H1 (cell line): ENCODE measurements at regions not wholly inside any gene's neighbourhood (a gene's known extent, or its start where the extent isn't known, plus 50 kb on each side); places are given as distances from the start of the nearest gene placed in this dataset.

Experiments
- CTCF ChIA-PET: fragments of 300-600 bp; sonication (Branson Sonifier 250); formaldehyde crosslinking; loops from one replicate; lab custom pipeline; 2021; ENCODE audit not compliant: partially characterized antibody; lab: Charles Lee
- POLR2A ChIA-PET: fragments of 300-600 bp; sonication (Branson Sonifier 250); formaldehyde crosslinking; loops from one replicate; lab custom pipeline; 2021; ENCODE audit warnings: inconsistent platforms; ENCODE audit not compliant: partially characterized antibody; lab: Charles Lee
- DNase-seq, 2 experiments: peaks; one replicate each; pipeline versions ENCODE4 v3.0.0 to v3.0.0-alpha.2; 2010 to 2022; ENCODE audit warnings: low spot score in 2 of 2, low read depth in 1 of 2, mixed read lengths in 1 of 2
- FAIRE-seq: peaks from 2 replicates; lab custom pipeline; 2011; peaks lifted over from hg19 to GRCh38; lab: Jason Lieb, UNC
- H2AFZ ChIP-seq: 2 replicates; pipeline ENCODE4 v1.8.1; 2012; ENCODE audit warnings: low read length, inconsistent platforms
- H2AK5ac ChIP-seq: 2 replicates; pipeline ENCODE4 v1.6.1; 2013; ENCODE audit warnings: low read depth, low read length
- H2BK120ac ChIP-seq: replicated peaks from 2 replicates; pipeline ENCODE3; 2013; ENCODE audit warnings: low read depth, low read length, inconsistent platforms
- H2BK12ac ChIP-seq: 2 replicates; pipeline ENCODE4 v1.6.1; 2013; ENCODE audit warnings: low read depth, low read length
- H2BK15ac ChIP-seq: 2 replicates; pipeline ENCODE4 v1.6.1; 2013; ENCODE audit warnings: low read length
- H2BK20ac ChIP-seq: 2 replicates; pipeline ENCODE4 v1.6.1; 2013; ENCODE audit warnings: low read length
- H2BK5ac ChIP-seq: 2 replicates; pipeline ENCODE4 v1.6.1; 2013; ENCODE audit warnings: low read depth, low read length
- H3K14ac ChIP-seq: 2 replicates; pipeline ENCODE4 v1.6.1; 2013; ENCODE audit warnings: inconsistent platforms; ENCODE audit not compliant: insufficient read length
- H3K18ac ChIP-seq: 2 replicates; pipeline ENCODE4 v1.6.1; 2013; ENCODE audit warnings: low read length; ENCODE audit errors: extremely low read depth
- H3K23ac ChIP-seq: 2 replicates; pipeline ENCODE4 v1.6.1; 2013; ENCODE audit warnings: inconsistent platforms; ENCODE audit not compliant: insufficient read length
- H3K23me2 ChIP-seq: 2 replicates; pipeline ENCODE4 v1.6.1; 2013; ENCODE audit warnings: low read depth, low read length
- H3K27ac ChIP-seq: 2 replicates; pipeline ENCODE4 v1.6.1; 2011; ENCODE audit warnings: low read depth, low read length, inconsistent platforms
- H3K27me3 ChIP-seq, 4 experiments: replicated peaks in 1 of 4; 1 replicate in 1 of 4; 2 replicates in 3 of 4; pipeline versions ENCODE4 v1.6.1 to v1.8.1; 2011 to 2013; ENCODE audit warnings: low read length in 3 of 4, mild to moderate bottlenecking in 3 of 4, inconsistent platforms in 2 of 4, mixed read lengths in 2 of 4, moderate library complexity in 1 of 4; ENCODE audit not compliant: control insufficient read depth in 3 of 4, insufficient read depth in 3 of 4; ENCODE audit errors: extremely low read depth in 1 of 4
- H3K36me3 ChIP-seq, 4 experiments: 2 replicates each; pipeline versions ENCODE4 v1.6.1 to v1.8.1; 2011 to 2013; ENCODE audit warnings: mild to moderate bottlenecking in 4 of 4, low read length in 3 of 4, moderate library complexity in 2 of 4, control low read depth in 1 of 4, inconsistent platforms in 1 of 4; ENCODE audit not compliant: insufficient read depth in 4 of 4, control insufficient read depth in 2 of 4
- H3K4ac ChIP-seq: replicated peaks from 2 replicates; pipeline ENCODE3; 2013; ENCODE audit warnings: low read length, low read depth, mixed read lengths, inconsistent platforms; ENCODE audit not compliant: insufficient read length
- H3K4me1 ChIP-seq, 4 experiments: replicated peaks in 1 of 4; 1 replicate in 1 of 4; 2 replicates in 3 of 4; pipeline versions ENCODE4 v1.6.1 to v1.8.1; 2011 to 2013; ENCODE audit warnings: low read length in 3 of 4, inconsistent platforms in 2 of 4, mixed read lengths in 1 of 4; ENCODE audit not compliant: insufficient read depth in 4 of 4, control insufficient read depth in 3 of 4
- H3K4me2 ChIP-seq, 2 experiments: 2 replicates each; pipeline versions ENCODE4 v1.6.1 to v1.8.1; 2011 to 2013; ENCODE audit warnings: low read depth in 2 of 2, low read length in 2 of 2, control low read depth in 1 of 2, inconsistent platforms in 1 of 2, mild to moderate bottlenecking in 1 of 2; ENCODE audit not compliant: insufficient read depth in 1 of 2
- H3K4me3 ChIP-seq, 4 experiments: fragments of 200-600, 300-600 bp in 1 of 4; sonication (generic), shearing (Covaris generic), sonication (Bioruptor Twin) in 1 of 4; 2 replicates each; pipeline versions ENCODE4 v1.5.1 to v1.8.1; 2011 to 2016; ENCODE audit warnings: low read length in 4 of 4, low read depth in 3 of 4, control low read depth in 2 of 4, inconsistent platforms in 2 of 4, mild to moderate bottlenecking in 2 of 4, mixed read lengths in 1 of 4, moderate library complexity in 1 of 4; ENCODE audit not compliant: insufficient read depth in 2 of 4; ENCODE audit errors: extremely low read depth in 1 of 4
- H3K56ac ChIP-seq: replicated peaks from 2 replicates; pipeline ENCODE3; 2013; ENCODE audit warnings: low read depth, mild to moderate bottlenecking, mixed read lengths, low read length, inconsistent platforms; ENCODE audit not compliant: insufficient read length
- H3K79me1 ChIP-seq: 2 replicates; pipeline ENCODE4 v1.6.1; 2013; ENCODE audit warnings: low read depth, low read length, control low read depth
- H3K79me2 ChIP-seq, 2 experiments: 2 replicates each; pipeline versions ENCODE4 v1.6.1 to v1.8.1; 2012 to 2013; ENCODE audit warnings: low read length in 2 of 2, mild to moderate bottlenecking in 2 of 2, inconsistent platforms in 1 of 2; ENCODE audit not compliant: insufficient read depth in 2 of 2, control insufficient read depth in 1 of 2
- H3K9ac ChIP-seq, 4 experiments: replicated peaks in 1 of 4; 1 replicate in 1 of 4; 2 replicates in 3 of 4; pipeline versions ENCODE4 v1.6.1 to v1.8.1; 2011 to 2013; ENCODE audit warnings: low read depth in 3 of 4, low read length in 3 of 4, control low read depth in 2 of 4, mild to moderate bottlenecking in 2 of 4, moderate library complexity in 2 of 4, inconsistent platforms in 1 of 4; ENCODE audit errors: extremely low read depth in 1 of 4
- H3K9me3 ChIP-seq, 2 experiments: 2 replicates each; pipeline versions ENCODE4 v1.6.1 to v1.8.1; 2012 to 2013; ENCODE audit warnings: mild to moderate bottlenecking in 2 of 2, moderate library complexity in 2 of 2, control low read depth in 1 of 2, inconsistent platforms in 1 of 2, low read depth in 1 of 2, low read length in 1 of 2, mixed read lengths in 1 of 2; ENCODE audit not compliant: insufficient read depth in 2 of 2
- H4K20me1 ChIP-seq, 2 experiments: replicated peaks in 1 of 2; 2 replicates each; pipeline versions ENCODE3 to v1.8.1; 2011 to 2013; ENCODE audit warnings: inconsistent platforms in 2 of 2, low read length in 2 of 2, mild to moderate bottlenecking in 1 of 2; ENCODE audit not compliant: insufficient read depth in 2 of 2, control insufficient read depth in 1 of 2
- H4K5ac ChIP-seq: 2 replicates; pipeline ENCODE4 v1.6.1; 2013; ENCODE audit warnings: low read length, low read depth, mixed read lengths, inconsistent platforms; ENCODE audit not compliant: insufficient read length
- H4K8ac ChIP-seq: 2 replicates; pipeline ENCODE4 v1.8.0; 2013; ENCODE audit warnings: mild to moderate bottlenecking, moderate library complexity, low read length, inconsistent platforms; ENCODE audit not compliant: insufficient read depth; ENCODE audit errors: extremely low read depth
- H4K91ac ChIP-seq: replicated peaks from 2 replicates; pipeline ENCODE3; 2013; ENCODE audit warnings: low read length, mixed read lengths, inconsistent platforms; ENCODE audit not compliant: insufficient read length
- BACH1 ChIP-seq: IDR thresholded peaks from 2 replicates; pipeline ENCODE4 v1.6.1; 2012; ENCODE audit warnings: low read length, improper control_type of control experiment
- BCL11A ChIP-seq, 2 experiments: IDR thresholded peaks; one replicate each; pipeline ENCODE4 v1.6.1; 2011; ENCODE audit warnings: low read depth in 2 of 2, low read length in 2 of 2, mild to moderate bottlenecking in 2 of 2
- CBX8 ChIP-seq: fragments of 300-800, 300-1000 bp; sonication (generic); IDR thresholded peaks from 2 replicates; pipeline ENCODE4 v1.7.1; 2016; ENCODE audit warnings: low read depth, low read length, borderline replicate concordance
- CHD1 ChIP-seq: IDR thresholded peaks from 2 replicates; pipeline ENCODE4 v1.6.1; 2012; ENCODE audit warnings: low read depth, low read length, improper control_type of control experiment
- HDAC6 ChIP-seq: IDR thresholded peaks from one replicate; pipeline ENCODE4 v1.7.1; 2012; ENCODE audit warnings: low read depth, mild to moderate bottlenecking, inconsistent platforms, low read length, moderate library complexity
- JUND ChIP-seq: IDR thresholded peaks from 2 replicates; pipeline ENCODE4 v1.6.1; 2011; ENCODE audit warnings: mild to moderate bottlenecking, improper control_type of control experiment, low read length
- POLR2AphosphoS5 ChIP-seq: IDR thresholded peaks from 2 replicates; pipeline ENCODE4 v1.6.1; 2011; ENCODE audit warnings: low read depth, low read length
- RFX5 ChIP-seq: IDR thresholded peaks from 2 replicates; pipeline ENCODE4 v1.6.1; 2011; ENCODE audit warnings: low read depth, low read length, improper control_type of control experiment, borderline replicate concordance
- RNF2 ChIP-seq: fragments of 200-900, 300-1000 bp; sonication (generic); IDR thresholded peaks from 2 replicates; pipeline ENCODE4 v1.7.1; 2016; ENCODE audit warnings: borderline replicate concordance, low read depth, mild to moderate bottlenecking, antibody characterized with exemption, low read length; ENCODE audit not compliant: poor library complexity, severe bottlenecking; ENCODE audit errors: missing control alignments
- RXRA ChIP-seq: IDR thresholded peaks from 2 replicates; pipeline ENCODE4 v1.6.1; 2011; ENCODE audit warnings: low read depth, mild to moderate bottlenecking, low read length, moderate library complexity; ENCODE audit not compliant: insufficient read depth
- SIRT6 ChIP-seq: IDR thresholded peaks from one replicate; pipeline ENCODE4 v1.7.1; 2012; ENCODE audit warnings: low read length, inconsistent platforms
- SP1 ChIP-seq: IDR thresholded peaks from 2 replicates; pipeline ENCODE4 v1.6.1; 2011; ENCODE audit warnings: low read depth, low read length
- SP4 ChIP-seq: IDR thresholded peaks from 2 replicates; pipeline ENCODE4 v1.6.1; 2012; ENCODE audit warnings: low read length, inconsistent platforms
- TBP ChIP-seq: IDR thresholded peaks from 2 replicates; pipeline ENCODE4 v1.6.1; 2011; ENCODE audit warnings: low read depth, low read length, improper control_type of control experiment
- TEAD4 ChIP-seq: IDR thresholded peaks from 2 replicates; pipeline ENCODE4 v1.6.1; 2012; ENCODE audit warnings: low read depth, low read length, inconsistent platforms, mixed read lengths
- WGBS, 2 experiments: shearing (Covaris generic) in 1 of 2; methylation state at CpG; one replicate each; pipeline versions ENCODE4 v1.1.6 to v1.1.7; 2013 to 2015; ENCODE audit warnings: low lambda C conversion rate in 2 of 2, mixed read lengths in 2 of 2, inconsistent platforms in 1 of 2, low coverage in 1 of 2, missing lambda C conversion rate in 1 of 2; ENCODE audit not compliant: insufficient replicate concordance in 2 of 2, insufficient coverage in 1 of 2, insufficient read length in 1 of 2; ENCODE audit errors: extremely low coverage in 1 of 2, missing lambda C conversion rate in 1 of 2; 5-methylcytosine and 5-hydroxymethylcytosine counted together

- no peak overlapping the region for H2AFZ ChIP-seq
- 91% methylated on average over 6 of the region's 6 CpGs; no CpG with 5 or more reads in 1 of the 2 experiments for WGBS, 2 experiments
- H2BK20ac ChIP-seq = no peak overlapping the region
- H3K79me2 ChIP-seq = no peaks in the 10 kb centered on the region
- no peak overlapping the region for H2BK12ac ChIP-seq
- H3K36me3 ChIP-seq = no peaks in the 10 kb centered on the region
- H3K18ac ChIP-seq = no peak overlapping the region
- FAIRE-seq (no peak), DNase-seq (no peak)
- no peaks in the 10 kb centered on the region; a peak in 1 of 7 replicates for H3K27me3 ChIP-seq
- no peak overlapping the region for H3K56ac ChIP-seq
- no peaks in the 10 kb centered on the region for H3K79me1 ChIP-seq
- no peak overlapping the region for H3K27ac ChIP-seq
- ChIA-PET POLR2A (interaction anchor here (0.7 to 1.2 kb wide), 2 partner anchors 12 to 108 kb away, joined by 3 read pairs; no protein-coding TSS in a partner anchor), CTCF (interaction anchor here (0.6 to 2.9 kb wide), 42 partner anchors 9 to 1142 kb away, joined by 3 to 23 read pairs (median 4); no protein-coding TSS in a partner anchor)
- 0 out of 2 replicates have a peak overlapping the region, but pooled peaks have one; percentile 50 for H2BK15ac ChIP-seq
- H3K23ac ChIP-seq = no peak overlapping the region
- H3K4me2 ChIP-seq = no peak overlapping the region
- H2AK5ac ChIP-seq = no peak overlapping the region
- no peaks in the 10 kb centered on the region for H3K4me1 ChIP-seq
- H4K8ac ChIP-seq = no peak overlapping the region
- no peak overlapping the region for H2BK5ac ChIP-seq
- H4K20me1 ChIP-seq = no peaks in the 10 kb centered on the region
- no peak for TF ChIP-seq RNF2
- TF ChIP-seq SIRT6 = no peak
- TF ChIP-seq JUND = no peak
- no peak for TF ChIP-seq TBP
- no peak for TF ChIP-seq CBX8
- no peak for TF ChIP-seq SP1
- TF ChIP-seq HDAC6 = no peak
- no peak for TF ChIP-seq RXRA
- TF ChIP-seq TEAD4 = no peak
- no peak for TF ChIP-seq RFX5
- no peak for TF ChIP-seq SP4
- no peak for TF ChIP-seq CHD1
- TF ChIP-seq BACH1 = no peak
- TF ChIP-seq BCL11A (IDR thresholded peaks at IDR 0.05; ENCODE audit: low read depth in 2 of 2, low read length in 2 of 2) = no peak
- TF ChIP-seq POLR2AphosphoS5 = no peak
- no peak overlapping the region for H4K5ac ChIP-seq
- H3K23me2 ChIP-seq = no peaks in the 10 kb centered on the region; the same call in 1 of the 2 replicates
- H4K91ac ChIP-seq = no peak overlapping the region
- H3K14ac ChIP-seq = no peak overlapping the region
- no peak overlapping the region for H3K4me3 ChIP-seq
- H3K9me3 ChIP-seq = no peaks in the 10 kb centered on the region
- no peak overlapping the region for H3K9ac ChIP-seq
- no peak overlapping the region for H2BK120ac ChIP-seq
- H3K4ac ChIP-seq = no peak overlapping the region
Measured at GRCh38 chr12:94763462-94763861, 113.1 kb upstream of the TMCC3 start.
